ENCODE measurements at regions not wholly inside any gene's neighbourhood (a gene's known extent, or its start where the extent isn't known, plus 50 kb on each side); places are given as distances from the start of the nearest gene placed in this dataset.

GRCh38 chr15:60212536-60212935, 185.2 kb downstream of the ANXA2 start:
- TF ChIP-seq YY1 (IDR thresholded peaks at IDR 0.05; ENCODE audit: insufficient read depth, insufficient read length) (no peak), SUZ12 (IDR thresholded peaks at IDR 0.05; ENCODE audit: extremely low read depth, insufficient read depth, insufficient read length) (no peak)
- Histone ChIP-seq H3K4me3 (ENCODE audit: insufficient read length, low read depth) (no peak overlapping the region), H3K9me3 (ENCODE audit: insufficient read depth, low read length) (no peaks in the 10 kb centered on the region), H3K9ac (ENCODE audit: insufficient read length, low read depth) (no peak overlapping the region), H3K27me3 (ENCODE audit: insufficient read depth, insufficient read length) (no peaks in the 10 kb centered on the region), H3K4me1 (ENCODE audit: insufficient read depth, insufficient read length) (no peaks in the 10 kb centered on the region), H3K36me3 (ENCODE audit: insufficient read depth, insufficient read length, low read length) (no peaks in the 10 kb centered on the region)
- DNase-seq (ENCODE audit: low read depth, low spot score), result peak; percentile 25

- Histone ChIP-seq H3K36me3 (ENCODE audit: insufficient read depth, insufficient read length, low read length) (no peaks in the 10 kb centered on the region), H3K9ac (ENCODE audit: insufficient read length, low read depth) (no peak overlapping the region), H3K9me3 (ENCODE audit: insufficient read depth, low read length) (no peaks in the 10 kb centered on the region), H3K4me3 (ENCODE audit: insufficient read length, low read depth) (no peak overlapping the region), H3K27me3 (ENCODE audit: insufficient read depth, insufficient read length) (no peaks in the 10 kb centered on the region), H3K4me1 (ENCODE audit: insufficient read depth, insufficient read length) (no peaks in the 10 kb centered on the region)
- DNase-seq (ENCODE audit: low read depth, low spot score), result no peak
- no peak for TF ChIP-seq YY1 (IDR thresholded peaks at IDR 0.05; ENCODE audit: insufficient read depth, insufficient read length)
Observed at GRCh38 chr15:60213377-60214000, 184.3 kb downstream of the ANXA2 start.

- no peak overlapping the region for H3K4me3 ChIP-seq (ENCODE audit: insufficient read length, low read depth)
- H3K9me3 ChIP-seq (ENCODE audit: insufficient read depth, low read length), result no peaks in the 10 kb centered on the region
- no peak for DNase-seq (ENCODE audit: low read depth, low spot score)
- TF ChIP-seq SUZ12 (IDR thresholded peaks at IDR 0.05; ENCODE audit: extremely low read depth, insufficient read depth, insufficient read length) (no peak), YY1 (IDR thresholded peaks at IDR 0.05; ENCODE audit: insufficient read depth, insufficient read length) (no peak), ZNF274 (IDR thresholded peaks at IDR 0.05; ENCODE audit: low read depth, low read length) (no peak)
- H3K27me3 ChIP-seq (ENCODE audit: insufficient read depth, insufficient read length), result no peaks in the 10 kb centered on the region
- H3K36me3 ChIP-seq (ENCODE audit: insufficient read depth, insufficient read length, low read length), result no peaks in the 10 kb centered on the region
- H3K4me1 ChIP-seq (ENCODE audit: insufficient read depth, insufficient read length), result no peaks in the 10 kb centered on the region
- H3K9ac ChIP-seq (ENCODE audit: insufficient read length, low read depth), result no peak overlapping the region
Observed at GRCh38 chr15:60214201-60214600, 183.6 kb downstream of the ANXA2 start.

- TF ChIP-seq SUZ12 (IDR thresholded peaks at IDR 0.05; ENCODE audit: extremely low read depth, insufficient read depth, insufficient read length) (no peak), ZNF274 (IDR thresholded peaks at IDR 0.05; ENCODE audit: low read depth, low read length) (no peak), YY1 (IDR thresholded peaks at IDR 0.05; ENCODE audit: insufficient read depth, insufficient read length) (no peak)
- Histone ChIP-seq H3K4me3 (ENCODE audit: insufficient read length, low read depth) (no peak overlapping the region), H3K36me3 (ENCODE audit: insufficient read depth, insufficient read length, low read length) (no peaks in the 10 kb centered on the region), H3K4me1 (ENCODE audit: insufficient read depth, insufficient read length) (no peaks in the 10 kb centered on the region), H3K27me3 (ENCODE audit: insufficient read depth, insufficient read length) (no peaks in the 10 kb centered on the region), H3K9me3 (ENCODE audit: insufficient read depth, low read length) (no peaks in the 10 kb centered on the region), H3K9ac (ENCODE audit: insufficient read length, low read depth) (no peak overlapping the region)
- no peak for DNase-seq (ENCODE audit: low read depth, low spot score)
Observed at GRCh38 chr15:60215225-60215963, 182.4 kb downstream of the ANXA2 start.

- Histone ChIP-seq H3K27me3 (ENCODE audit: insufficient read depth, insufficient read length) (no peaks in the 10 kb centered on the region), H3K36me3 (ENCODE audit: insufficient read depth, insufficient read length, low read length) (no peaks in the 10 kb centered on the region), H3K9me3 (ENCODE audit: insufficient read depth, low read length) (no peaks in the 10 kb centered on the region), H3K4me1 (ENCODE audit: insufficient read depth, insufficient read length) (no peaks in the 10 kb centered on the region), H3K9ac (ENCODE audit: insufficient read length, low read depth) (no peak overlapping the region), H3K4me3 (ENCODE audit: insufficient read length, low read depth) (no peak overlapping the region)
- DNase-seq (ENCODE audit: low read depth, low spot score), result no peak
- TF ChIP-seq SUZ12 (IDR thresholded peaks at IDR 0.05; ENCODE audit: extremely low read depth, insufficient read depth, insufficient read length) (no peak), ZNF274 (IDR thresholded peaks at IDR 0.05; ENCODE audit: low read depth, low read length) (no peak), YY1 (IDR thresholded peaks at IDR 0.05; ENCODE audit: insufficient read depth, insufficient read length) (no peak)
Observed at GRCh38 chr15:60217161-60217560, 180.6 kb downstream of the ANXA2 start.

- H3K9ac ChIP-seq (ENCODE audit: insufficient read length, low read depth), result no peak overlapping the region
- no peaks in the 10 kb centered on the region for H3K36me3 ChIP-seq (ENCODE audit: insufficient read depth, insufficient read length, low read length)
- H3K27me3 ChIP-seq (ENCODE audit: insufficient read depth, insufficient read length), result no peaks in the 10 kb centered on the region
- TF ChIP-seq YY1 (IDR thresholded peaks at IDR 0.05; ENCODE audit: insufficient read depth, insufficient read length) (no peak), SUZ12 (IDR thresholded peaks at IDR 0.05; ENCODE audit: extremely low read depth, insufficient read depth, insufficient read length) (no peak), ZNF274 (IDR thresholded peaks at IDR 0.05; ENCODE audit: low read depth, low read length) (no peak)
- no peak for DNase-seq (ENCODE audit: low read depth, low spot score)
- peaks cover 2% of the 10 kb centered on the region for H3K4me1 ChIP-seq (ENCODE audit: insufficient read depth, insufficient read length)
- H3K4me3 ChIP-seq (ENCODE audit: insufficient read length, low read depth), result no peak overlapping the region
- no peaks in the 10 kb centered on the region for H3K9me3 ChIP-seq (ENCODE audit: insufficient read depth, low read length)
Observed at GRCh38 chr15:60218256-60218655, 179.5 kb downstream of the ANXA2 start.

GRCh38 chr15:60219866-60220265, 177.9 kb downstream of the ANXA2 start:
- Histone ChIP-seq H3K9me3 (ENCODE audit: insufficient read depth, low read length) (no peaks in the 10 kb centered on the region), H3K4me1 (ENCODE audit: insufficient read depth, insufficient read length) (peaks cover 2% of the 10 kb centered on the region), H3K9ac (ENCODE audit: insufficient read length, low read depth) (no peak overlapping the region), H3K4me3 (ENCODE audit: insufficient read length, low read depth) (no peak overlapping the region), H3K36me3 (ENCODE audit: insufficient read depth, insufficient read length, low read length) (no peaks in the 10 kb centered on the region), H3K27me3 (ENCODE audit: insufficient read depth, insufficient read length) (no peaks in the 10 kb centered on the region)
- DNase-seq (ENCODE audit: low read depth, low spot score), result no peak
- TF ChIP-seq YY1 (IDR thresholded peaks at IDR 0.05; ENCODE audit: insufficient read depth, insufficient read length) (no peak), ZNF274 (IDR thresholded peaks at IDR 0.05; ENCODE audit: low read depth, low read length) (no peak), SUZ12 (IDR thresholded peaks at IDR 0.05; ENCODE audit: extremely low read depth, insufficient read depth, insufficient read length) (no peak)
